Activated T-cell treated with anti-CD3 and anti-CD28 coated beads, Interleukin-2, amount 50 U/mL, for 72 hours (primary cell): ENCODE measurements at regions not wholly inside any gene's neighbourhood (a gene's known extent, or its start where the extent isn't known, plus 50 kb on each side); places are given as distances from the start of the nearest gene placed in this dataset.
A peak's percentile ranks its signal among the peaks of the same experiment; 100 is the strongest.

Experiments used
- ATAC-seq, 2 donors: fragments of 150-1000 bp; cut with Tn5 transposase; replicated peaks in 1 of 2; 2 replicates each; pipeline ENCODE4 v1.10.0; 2021; ENCODE audit warnings: moderate library complexity in 2 of 2, mild to moderate bottlenecking in 1 of 2
- DNase-seq, 2 donors: peaks; one replicate each; pipeline ENCODE4 v3.0.0; 2021 to 2022; ENCODE audit warnings: mixed read lengths in 1 of 2
- H3K27ac Mint-ChIP-seq: one replicate; pipeline ENCODE4 v1.8.0; 2022; ENCODE audit warnings: mild to moderate bottlenecking, moderate library complexity, mixed read lengths
- H3K27me3 Mint-ChIP-seq: one replicate; pipeline ENCODE4 v1.8.0; 2022; ENCODE audit warnings: low read depth, mixed read lengths
- H3K36me3 Mint-ChIP-seq, 2 donors: one replicate each; pipeline ENCODE4 v1.8.0; 2022; ENCODE audit warnings: mixed read lengths in 2 of 2, mild to moderate bottlenecking in 1 of 2; ENCODE audit not compliant: insufficient read depth in 2 of 2
- H3K4me1 Mint-ChIP-seq: one replicate; pipeline ENCODE4 v1.8.0; 2022; ENCODE audit warnings: low read depth, mixed read lengths
- H3K4me3 Mint-ChIP-seq, 2 donors: one replicate each; pipeline ENCODE4 v1.8.0; 2022; ENCODE audit warnings: mild to moderate bottlenecking in 2 of 2, mixed read lengths in 2 of 2, moderate library complexity in 2 of 2
- H3K9me3 Mint-ChIP-seq, 2 donors: one replicate each; pipeline ENCODE4 v1.8.0; 2022; ENCODE audit warnings: mixed read lengths in 2 of 2

GRCh38 chr14:54194501-54194900 lies 202.3 kb upstream of the CDKN3 start:
- no peaks in the 10 kb centered on the region for H3K27me3 Mint-ChIP-seq
- no peaks in the 10 kb centered on the region for H3K4me1 Mint-ChIP-seq
- H3K36me3 Mint-ChIP-seq, result no peaks in the 10 kb centered on the region
- no peak overlapping the region for H3K4me3 Mint-ChIP-seq
- H3K9me3 Mint-ChIP-seq, result peaks cover 0 to 6% of the 10 kb centered on the region in 2 donors
- no peak overlapping the region for H3K27ac Mint-ChIP-seq
- no peak for ATAC-seq
- DNase-seq, result no peak

GRCh38 chr14:54197369-54197768 lies 199.4 kb upstream of the CDKN3 start:
- peaks cover 2 to 3% of the 10 kb centered on the region in 2 donors for H3K36me3 Mint-ChIP-seq
- peaks cover 0 to 8% of the 10 kb centered on the region in 2 donors for H3K9me3 Mint-ChIP-seq
- no peak for DNase-seq
- no peaks in the 10 kb centered on the region for H3K27me3 Mint-ChIP-seq
- H3K4me3 Mint-ChIP-seq, result no peak overlapping the region
- no peaks in the 10 kb centered on the region for H3K4me1 Mint-ChIP-seq
- ATAC-seq, result no peak
- H3K27ac Mint-ChIP-seq, result no peak overlapping the region

GRCh38 chr14:54200726-54201125 lies 196.1 kb upstream of the CDKN3 start:
- H3K4me1 Mint-ChIP-seq, result no peaks in the 10 kb centered on the region

GRCh38 chr14:54202288-54202687 lies 194.5 kb upstream of the CDKN3 start:
- Mint-ChIP-seq H3K27ac (no peak overlapping the region), H3K36me3 (peaks cover 2 to 4% of the 10 kb centered on the region in 2 donors), H3K4me3 (no peak overlapping the region), H3K4me1 (no peaks in the 10 kb centered on the region), H3K9me3 (peaks cover 0 to 8% of the 10 kb centered on the region in 2 donors), H3K27me3 (no peaks in the 10 kb centered on the region)
- ATAC-seq (no peak), DNase-seq (no peak)

More at GRCh38 chr14:54200726-54201125, 196.1 kb upstream of the CDKN3 start:
- Mint-ChIP-seq H3K9me3 (peaks cover 0 to 8% of the 10 kb centered on the region in 2 donors), H3K4me3 (no peak overlapping the region), H3K36me3 (peaks cover 2 to 4% of the 10 kb centered on the region in 2 donors), H3K27ac (no peak overlapping the region), H3K27me3 (no peaks in the 10 kb centered on the region)
- DNase-seq (no peak), ATAC-seq (peak in 1 of 2 donors; percentile 50)

DNA sequence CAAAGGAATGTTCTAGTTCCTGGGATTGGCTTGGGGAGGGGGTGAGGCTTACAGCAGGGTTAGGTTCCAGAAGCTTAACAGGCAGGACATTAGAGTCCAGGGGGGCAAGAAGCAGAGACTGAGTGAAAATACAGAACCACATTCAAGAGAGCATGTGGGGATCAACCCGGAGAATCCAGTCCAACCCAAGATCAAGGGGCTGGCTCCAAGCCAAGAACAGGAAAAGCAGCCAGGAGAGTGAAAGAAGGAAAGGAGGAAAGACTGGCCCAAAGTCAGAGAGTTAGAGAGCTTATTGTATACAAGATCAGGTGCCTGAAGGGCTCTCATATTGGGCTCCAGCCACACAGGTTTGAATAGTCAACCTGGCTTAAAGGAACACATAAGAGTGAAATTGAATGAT lies 190.3 kb upstream of the CDKN3 start:
- Mint-ChIP-seq H3K4me3 (no peak overlapping the region), H3K4me1 (no peaks in the 10 kb centered on the region), H3K9me3 (peaks cover 0 to 2% of the 10 kb centered on the region in 2 donors), H3K27ac (no peak overlapping the region), H3K27me3 (peaks cover 14% of the 10 kb centered on the region), H3K36me3 (peaks cover 2 to 4% of the 10 kb centered on the region in 2 donors)
- no peak for DNase-seq
- no peak for ATAC-seq

DNA sequence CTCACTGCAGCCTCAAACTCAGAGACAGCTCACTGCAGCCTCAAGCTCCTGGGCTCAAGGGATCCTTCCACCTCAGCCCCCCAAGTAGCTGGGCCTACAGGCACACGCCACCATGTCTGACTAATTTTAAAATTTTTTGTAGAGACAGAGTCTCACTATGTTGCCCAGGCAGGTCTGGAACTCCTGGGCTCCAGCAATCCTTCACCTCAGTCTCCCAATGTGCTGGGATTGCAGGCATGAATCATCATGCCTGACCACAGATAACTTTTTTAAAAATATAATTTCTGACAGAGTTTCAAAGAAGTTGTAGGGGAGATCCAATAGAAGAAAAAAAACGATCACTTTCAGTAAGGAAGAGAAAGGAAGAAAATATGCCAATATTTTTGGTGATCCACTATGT lies 189.7 kb upstream of the CDKN3 start:
- DNase-seq (no peak), ATAC-seq (no peak)
- Mint-ChIP-seq H3K27ac (no peak overlapping the region), H3K36me3 (peaks cover 1 to 4% of the 10 kb centered on the region in 2 donors), H3K9me3 (peaks cover 0 to 1% of the 10 kb centered on the region in 2 donors), H3K27me3 (peaks cover 19% of the 10 kb centered on the region), H3K4me3 (no peak overlapping the region), H3K4me1 (no peaks in the 10 kb centered on the region)

DNA sequence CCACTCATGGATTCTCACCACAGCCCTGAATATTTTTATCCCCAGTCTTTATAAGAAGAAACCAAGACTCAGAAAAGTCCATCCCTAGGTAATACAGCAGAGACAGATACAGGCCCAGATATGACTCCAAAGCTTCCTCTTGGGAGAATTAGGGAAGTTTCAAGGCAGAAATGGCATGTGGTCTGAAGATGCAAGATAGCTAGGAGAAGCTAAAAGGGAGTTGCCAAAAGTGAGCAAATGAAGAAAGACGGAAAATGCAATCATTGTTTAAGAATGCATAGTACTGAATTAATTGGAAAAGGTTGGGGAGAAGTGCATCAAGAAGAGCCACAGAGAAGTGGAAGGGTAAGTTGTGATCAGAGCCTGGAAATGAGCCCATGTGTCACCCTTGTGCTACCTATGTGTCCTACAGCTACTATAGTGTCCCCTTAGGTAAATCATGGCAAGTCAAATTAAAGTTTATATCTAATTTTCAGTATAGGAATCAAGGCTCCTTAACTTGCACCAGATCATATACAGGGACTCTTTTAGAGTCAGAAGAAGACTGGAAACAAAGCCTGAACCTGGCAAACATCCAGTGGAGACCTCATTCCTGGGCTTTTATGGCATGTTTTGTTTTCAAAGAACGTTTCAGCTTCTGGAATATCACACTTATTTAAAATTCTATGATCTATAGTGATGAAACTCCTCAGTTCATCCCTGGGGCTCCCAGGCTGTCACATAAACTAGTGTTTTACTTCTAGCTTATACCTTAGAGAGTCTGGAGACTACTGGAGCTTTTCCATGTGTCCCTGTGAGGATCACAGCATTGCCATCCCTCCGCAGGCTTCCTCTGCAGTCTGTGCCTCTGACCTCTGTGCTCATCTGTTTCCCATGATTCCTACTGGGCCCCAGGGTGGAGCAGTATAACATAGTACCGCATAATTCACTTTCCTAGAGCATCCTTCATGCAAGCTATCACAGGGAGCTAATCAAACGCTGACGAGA lies 189.0 kb upstream of the CDKN3 start:
- H3K27ac Mint-ChIP-seq, result no peak overlapping the region
- no peak for ATAC-seq
- no peak overlapping the region for H3K4me3 Mint-ChIP-seq
- no peaks in the 10 kb centered on the region for H3K9me3 Mint-ChIP-seq
- peaks cover 20% of the 10 kb centered on the region for H3K27me3 Mint-ChIP-seq
- DNase-seq, result no peak
- H3K4me1 Mint-ChIP-seq, result no peaks in the 10 kb centered on the region
- H3K36me3 Mint-ChIP-seq, result no peaks in the 10 kb centered on the region

DNA sequence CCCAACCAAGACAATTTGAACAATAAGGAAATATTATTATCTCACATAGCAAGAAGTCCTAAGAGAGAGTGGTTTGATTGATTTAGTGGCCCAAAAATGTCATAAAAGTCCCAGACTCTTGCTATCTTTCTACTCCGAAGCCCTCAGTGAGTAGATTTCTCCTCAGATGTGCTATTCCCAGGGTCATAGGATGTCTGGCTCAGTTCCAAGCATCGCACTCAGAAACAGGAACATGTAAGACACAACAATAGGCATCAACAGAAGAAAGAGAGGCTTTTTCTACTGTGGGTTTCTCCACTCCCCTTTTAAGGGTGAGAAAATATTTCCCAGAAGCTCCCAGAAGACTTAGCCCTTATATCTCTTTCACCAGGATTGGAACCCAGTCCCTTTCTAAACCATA lies 188.1 kb upstream of the CDKN3 start:
- ATAC-seq (no peak), DNase-seq (no peak)
- H3K27ac Mint-ChIP-seq, result no peak overlapping the region
- H3K36me3 Mint-ChIP-seq, result no peaks in the 10 kb centered on the region
- H3K27me3 Mint-ChIP-seq, result peaks cover 20% of the 10 kb centered on the region
- no peaks in the 10 kb centered on the region for H3K4me1 Mint-ChIP-seq
- H3K9me3 Mint-ChIP-seq, result no peaks in the 10 kb centered on the region
- H3K4me3 Mint-ChIP-seq, result no peak overlapping the region

DNA sequence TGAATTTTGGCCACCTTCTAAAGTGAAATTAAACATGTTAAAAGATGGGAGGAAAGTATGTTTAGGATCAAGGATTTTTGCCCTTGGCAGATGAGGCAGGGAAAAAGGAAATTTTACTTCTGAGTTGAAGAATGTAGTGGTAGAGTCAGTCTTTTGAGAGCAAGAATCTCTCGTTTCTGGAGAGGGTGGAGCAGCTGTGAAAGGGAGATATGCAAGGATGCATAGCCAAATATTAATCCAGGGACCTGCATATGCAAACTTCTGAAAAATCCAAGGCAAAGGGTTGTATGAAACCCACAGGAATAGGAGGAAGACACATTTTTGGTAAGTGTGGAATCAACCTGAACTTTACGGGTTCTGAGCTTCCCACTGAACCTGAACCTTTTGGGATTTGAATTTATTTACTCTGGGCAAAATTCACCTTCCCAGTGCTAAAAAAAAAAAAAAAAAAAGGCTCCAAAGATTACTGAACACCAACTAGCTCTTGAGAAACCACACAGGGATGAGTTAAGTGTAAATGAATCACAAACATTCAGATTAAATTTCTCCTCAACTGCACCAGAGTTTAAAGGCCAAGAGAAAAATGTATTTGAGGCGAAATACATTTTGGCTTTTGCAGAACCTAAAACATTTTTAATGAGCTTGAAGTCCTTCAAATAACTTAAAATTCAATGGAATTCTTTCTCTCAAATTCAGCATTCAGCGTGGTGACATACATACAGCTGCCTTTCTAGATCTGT lies 187.1 kb upstream of the CDKN3 start:
- ATAC-seq (no peak), DNase-seq (no peak)
- Mint-ChIP-seq H3K4me3 (no peak overlapping the region), H3K9me3 (no peaks in the 10 kb centered on the region), H3K27ac (no peak overlapping the region), H3K36me3 (no peaks in the 10 kb centered on the region), H3K4me1 (no peaks in the 10 kb centered on the region), H3K27me3 (peaks cover 20% of the 10 kb centered on the region)

GRCh38 chr14:54211551-54212308 lies 185.1 kb upstream of the CDKN3 start:
- no peak for ATAC-seq
- no peak for DNase-seq
- Mint-ChIP-seq H3K36me3 (no peaks in the 10 kb centered on the region), H3K4me1 (peaks cover 1% of the 10 kb centered on the region), H3K27me3 (peaks cover 24% of the 10 kb centered on the region), H3K4me3 (no peak overlapping the region), H3K9me3 (no peaks in the 10 kb centered on the region), H3K27ac (no peak overlapping the region)

DNA sequence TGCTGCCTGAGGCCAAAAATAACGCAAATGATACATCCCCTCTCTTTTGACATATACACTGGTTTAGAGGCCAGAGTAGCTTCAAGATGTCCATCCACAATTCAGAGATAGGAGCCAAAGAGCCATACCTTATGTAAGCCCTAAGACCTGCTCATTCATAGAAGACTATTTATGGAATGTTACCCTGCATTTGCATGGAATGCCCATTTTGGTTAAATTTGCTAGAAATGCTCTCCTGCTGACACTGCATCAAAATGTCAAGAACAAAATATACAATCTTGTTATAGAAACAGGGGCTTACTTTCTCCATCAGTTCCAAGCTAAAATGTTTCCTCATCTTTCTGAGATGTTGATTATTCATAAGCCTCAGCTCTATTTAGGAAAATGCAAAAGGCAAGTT lies 183.3 kb upstream of the CDKN3 start:
- Mint-ChIP-seq H3K36me3 (no peaks in the 10 kb centered on the region), H3K27ac (no peak overlapping the region), H3K27me3 (peaks cover 33% of the 10 kb centered on the region), H3K4me3 (no peak overlapping the region), H3K9me3 (no peaks in the 10 kb centered on the region), H3K4me1 (peaks cover 4% of the 10 kb centered on the region)
- ATAC-seq (no peak), DNase-seq (no peak)

- DNase-seq (no peak), ATAC-seq (peak in 1 of 2 donors; percentile 30)
- Mint-ChIP-seq H3K4me3 (no peak overlapping the region), H3K4me1 (peaks cover 13% of the 10 kb centered on the region), H3K36me3 (peaks cover 0 to 1% of the 10 kb centered on the region in 2 donors), H3K27me3 (peaks cover 48% of the 10 kb centered on the region), H3K27ac (no peak overlapping the region), H3K9me3 (no peaks in the 10 kb centered on the region)
Observed at GRCh38 chr14:54216827-54217226, 180.0 kb upstream of the CDKN3 start.
